ENCODE measurements at regions not wholly inside any gene's neighbourhood (a gene's known extent, or its start where the extent isn't known, plus 50 kb on each side); places are given as distances from the start of the nearest gene placed in this dataset.
"Not testable (repeated sequence)": the region's sequence is repeated elsewhere in the genome, so short reads cannot be mapped to it uniquely, and the experiment has no call there.

DNA sequence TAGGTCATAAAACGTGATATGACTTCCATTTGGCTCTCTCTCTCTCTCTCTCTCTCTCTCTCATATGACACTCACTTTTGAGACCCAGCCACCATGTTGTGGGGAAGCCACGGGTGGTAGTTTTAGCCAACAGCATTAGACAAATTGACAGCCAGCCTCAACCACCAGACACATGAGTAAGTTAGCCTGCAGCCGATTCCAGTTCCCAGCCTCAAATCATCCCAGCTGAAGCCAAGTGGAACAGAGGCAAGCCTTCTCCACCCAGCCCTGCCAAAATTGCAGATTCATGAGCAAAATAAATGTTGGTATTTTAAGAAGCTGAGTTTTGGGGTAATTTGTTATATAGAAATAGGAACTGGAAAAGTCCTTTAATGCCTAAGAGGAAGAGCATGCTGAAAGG, 98.0 kb upstream of the DNAH14 start:
- Mint-ChIP-seq H3K4me3 (no peak overlapping the region), H3K36me3 (no peaks in the 10 kb centered on the region), H3K27me3 (ENCODE audit: low read depth in 3 of 3) (peaks cover 3 to 10% (median 7%) of the 10 kb centered on the region in 3 donors), H3K27ac (no peak overlapping the region), H3K9me3 (peaks cover 3 to 16% (median 12%) of the 10 kb centered on the region in 7 donors), H3K4me1 (no peaks in the 10 kb centered on the region)
- H3K27me3 ChIP-seq (ENCODE audit: control insufficient read depth in 2 of 2, insufficient read depth in 2 of 2, low read length in 2 of 2) = no peaks in the 10 kb centered on the region
- no peaks in the 10 kb centered on the region for H3K4me1 ChIP-seq (ENCODE audit: control insufficient read depth in 1 of 2, insufficient read depth in 2 of 2, low read length in 2 of 2)
- no peak overlapping the region for H3K4me3 ChIP-seq (replicated peaks in 1 of 3; ENCODE audit: low read depth in 2 of 3, low read length in 3 of 3)
- no peak overlapping the region for H3K4me2 ChIP-seq (replicated peaks; ENCODE audit: extremely low read depth, low read length, poor library complexity, severe bottlenecking)
- no peak overlapping the region for H3K27ac ChIP-seq (ENCODE audit: low read depth in 1 of 2, low read length in 2 of 2)
- no peak overlapping the region for H2AFZ ChIP-seq (ENCODE audit: insufficient read depth, low read depth, low read length, poor library complexity, severe bottlenecking)
- DNase-seq = no peak
- no peak for TF ChIP-seq CTCF (IDR thresholded peaks at IDR 0.05)
- no peaks in the 10 kb centered on the region for H3K36me3 ChIP-seq (replicated peaks in 1 of 2; ENCODE audit: control insufficient read depth in 1 of 2, insufficient read depth in 2 of 2, low read length in 2 of 2)
- no peaks in the 10 kb centered on the region for H3K79me2 ChIP-seq (ENCODE audit: insufficient read depth, low read length)
- H4K20me1 ChIP-seq (ENCODE audit: insufficient read depth, low read length) = no peaks in the 10 kb centered on the region
- WGBS (ENCODE audit: insufficient coverage) = no CpG with 5 or more reads among the region's 3 CpGs
- H3K9ac ChIP-seq (ENCODE audit: insufficient read depth, low read length, poor library complexity, severe bottlenecking) = no peak overlapping the region
- intact Hi-C loops (cut with micrococcal nuclease) = no loop called here
- peaks cover 0 to 8% of the 10 kb centered on the region in 2 donors for H3K9me3 ChIP-seq (replicated peaks in 1 of 2; ENCODE audit: control insufficient read depth in 1 of 2, insufficient read depth in 1 of 2, low read length in 2 of 2)

- H3K27me3 Mint-ChIP-seq (ENCODE audit: low read depth in 3 of 3); H4K20me1 ChIP-seq (ENCODE audit: insufficient read depth, low read length); H3K4me3 Mint-ChIP-seq; H3K27ac ChIP-seq (ENCODE audit: low read depth in 1 of 2, low read length in 2 of 2); H3K79me2 ChIP-seq (ENCODE audit: insufficient read depth, low read length); H3K9ac ChIP-seq (ENCODE audit: insufficient read depth, low read length, poor library complexity, severe bottlenecking); H3K4me3 ChIP-seq (replicated peaks in 1 of 3; ENCODE audit: low read depth in 2 of 3, low read length in 3 of 3); H3K4me1 Mint-ChIP-seq; H3K27me3 ChIP-seq (ENCODE audit: control insufficient read depth in 2 of 2, insufficient read depth in 2 of 2, low read length in 2 of 2); H3K4me1 ChIP-seq (ENCODE audit: control insufficient read depth in 1 of 2, insufficient read depth in 2 of 2, low read length in 2 of 2); H3K4me2 ChIP-seq (replicated peaks; ENCODE audit: extremely low read depth, low read length, poor library complexity, severe bottlenecking); intact Hi-C loops (cut with micrococcal nuclease); H3K27ac Mint-ChIP-seq; H2AFZ ChIP-seq (ENCODE audit: insufficient read depth, low read depth, low read length, poor library complexity, severe bottlenecking); DNase-seq; H3K36me3 Mint-ChIP-seq; H3K36me3 ChIP-seq (replicated peaks in 1 of 2; ENCODE audit: control insufficient read depth in 1 of 2, insufficient read depth in 2 of 2, low read length in 2 of 2): not testable (repeated sequence)
- peaks cover 15 to 37% (median 22%) of the 10 kb centered on the region in 7 donors for H3K9me3 Mint-ChIP-seq
- peaks cover 0 to 16% of the 10 kb centered on the region in 2 donors for H3K9me3 ChIP-seq (replicated peaks in 1 of 2; ENCODE audit: control insufficient read depth in 1 of 2, insufficient read depth in 1 of 2, low read length in 2 of 2)
- 100% methylated on average over 2 of the region's 7 CpGs for WGBS (ENCODE audit: insufficient coverage)
Observed at GRCh38 chr1:224839648-224840300, 89.7 kb upstream of the DNAH14 start.

- 51% methylated on average over 2 of the region's 2 CpGs for WGBS (ENCODE audit: insufficient coverage)
- H3K4me3 ChIP-seq (replicated peaks in 1 of 3; ENCODE audit: low read depth in 2 of 3, low read length in 3 of 3); H3K4me1 ChIP-seq (ENCODE audit: control insufficient read depth in 1 of 2, insufficient read depth in 2 of 2, low read length in 2 of 2); H3K4me2 ChIP-seq (replicated peaks; ENCODE audit: extremely low read depth, low read length, poor library complexity, severe bottlenecking); intact Hi-C loops (cut with micrococcal nuclease); H3K36me3 Mint-ChIP-seq; H4K20me1 ChIP-seq (ENCODE audit: insufficient read depth, low read length); H3K9ac ChIP-seq (ENCODE audit: insufficient read depth, low read length, poor library complexity, severe bottlenecking); H3K4me3 Mint-ChIP-seq; H3K4me1 Mint-ChIP-seq; H3K27me3 Mint-ChIP-seq (ENCODE audit: low read depth in 3 of 3); DNase-seq; H3K79me2 ChIP-seq (ENCODE audit: insufficient read depth, low read length); H3K27me3 ChIP-seq (ENCODE audit: control insufficient read depth in 2 of 2, insufficient read depth in 2 of 2, low read length in 2 of 2); H2AFZ ChIP-seq (ENCODE audit: insufficient read depth, low read depth, low read length, poor library complexity, severe bottlenecking); H3K36me3 ChIP-seq (replicated peaks in 1 of 2; ENCODE audit: control insufficient read depth in 1 of 2, insufficient read depth in 2 of 2, low read length in 2 of 2); H3K27ac ChIP-seq (ENCODE audit: low read depth in 1 of 2, low read length in 2 of 2); H3K27ac Mint-ChIP-seq: not testable (repeated sequence)
- H3K9me3 Mint-ChIP-seq = peaks cover 14 to 40% (median 20%) of the 10 kb centered on the region in 7 donors
- H3K9me3 ChIP-seq (replicated peaks in 1 of 2; ENCODE audit: control insufficient read depth in 1 of 2, insufficient read depth in 1 of 2, low read length in 2 of 2) = peaks cover 0 to 16% of the 10 kb centered on the region in 2 donors
Observed at GRCh38 chr1:224841803-224842202, 87.7 kb upstream of the DNAH14 start.

Data from CD14-positive monocyte (primary cell).